Choroid plexus epithelial cell (primary cell): ENCODE measurements at regions not wholly inside any gene's neighbourhood (a gene's known extent, or its start where the extent isn't known, plus 50 kb on each side); places are given as distances from the start of the nearest gene placed in this dataset.
A peak's percentile ranks its signal among the peaks of the same experiment; 100 is the strongest.

ENCODE experiments used
- DNase-seq: peaks from one replicate; pipeline ENCODE4 v3.0.0-alpha.2; 2010; ENCODE audit warnings: low read depth
- H3K4me3 ChIP-seq: 2 replicates; pipeline ENCODE4 v1.5.1; 2011; ENCODE audit warnings: low read depth, mild to moderate bottlenecking, control low read depth, low read length, moderate library complexity
- TF ChIP-seq, protein P1 (sequence below): conservative IDR thresholded peaks from 2 replicates; pipeline ENCODE4 v1.5.1; 2011; ENCODE audit warnings: low read depth, mild to moderate bottlenecking, control low read depth, inconsistent platforms, low read length, moderate library complexity

DNA sequence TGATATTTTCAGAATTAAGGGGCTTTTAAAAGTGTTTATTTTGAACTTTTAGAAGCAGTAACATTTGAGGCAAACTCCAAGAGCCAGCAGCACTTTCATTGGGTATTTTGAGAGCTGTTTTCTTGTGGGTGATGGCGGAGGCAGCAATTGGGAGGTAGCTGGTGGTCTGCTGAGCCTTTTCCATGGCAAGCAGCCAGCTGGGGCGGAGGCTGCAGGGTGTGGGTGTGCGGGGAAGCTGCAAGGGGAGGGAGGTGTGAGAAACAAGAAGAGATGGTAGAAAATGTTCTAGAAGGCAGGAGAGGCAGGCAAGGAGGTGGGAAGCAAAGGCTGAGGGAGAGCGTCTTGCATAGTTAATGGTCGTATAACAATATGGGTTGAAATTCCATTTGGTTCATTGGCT, 223.4 kb upstream of the HTR2A start:
- TF ChIP-seq, protein P1, sequence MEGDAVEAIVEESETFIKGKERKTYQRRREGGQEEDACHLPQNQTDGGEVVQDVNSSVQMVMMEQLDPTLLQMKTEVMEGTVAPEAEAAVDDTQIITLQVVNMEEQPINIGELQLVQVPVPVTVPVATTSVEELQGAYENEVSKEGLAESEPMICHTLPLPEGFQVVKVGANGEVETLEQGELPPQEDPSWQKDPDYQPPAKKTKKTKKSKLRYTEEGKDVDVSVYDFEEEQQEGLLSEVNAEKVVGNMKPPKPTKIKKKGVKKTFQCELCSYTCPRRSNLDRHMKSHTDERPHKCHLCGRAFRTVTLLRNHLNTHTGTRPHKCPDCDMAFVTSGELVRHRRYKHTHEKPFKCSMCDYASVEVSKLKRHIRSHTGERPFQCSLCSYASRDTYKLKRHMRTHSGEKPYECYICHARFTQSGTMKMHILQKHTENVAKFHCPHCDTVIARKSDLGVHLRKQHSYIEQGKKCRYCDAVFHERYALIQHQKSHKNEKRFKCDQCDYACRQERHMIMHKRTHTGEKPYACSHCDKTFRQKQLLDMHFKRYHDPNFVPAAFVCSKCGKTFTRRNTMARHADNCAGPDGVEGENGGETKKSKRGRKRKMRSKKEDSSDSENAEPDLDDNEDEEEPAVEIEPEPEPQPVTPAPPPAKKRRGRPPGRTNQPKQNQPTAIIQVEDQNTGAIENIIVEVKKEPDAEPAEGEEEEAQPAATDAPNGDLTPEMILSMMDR, result no peak
- no peak overlapping the region for H3K4me3 ChIP-seq
- no peak for DNase-seq

DNA sequence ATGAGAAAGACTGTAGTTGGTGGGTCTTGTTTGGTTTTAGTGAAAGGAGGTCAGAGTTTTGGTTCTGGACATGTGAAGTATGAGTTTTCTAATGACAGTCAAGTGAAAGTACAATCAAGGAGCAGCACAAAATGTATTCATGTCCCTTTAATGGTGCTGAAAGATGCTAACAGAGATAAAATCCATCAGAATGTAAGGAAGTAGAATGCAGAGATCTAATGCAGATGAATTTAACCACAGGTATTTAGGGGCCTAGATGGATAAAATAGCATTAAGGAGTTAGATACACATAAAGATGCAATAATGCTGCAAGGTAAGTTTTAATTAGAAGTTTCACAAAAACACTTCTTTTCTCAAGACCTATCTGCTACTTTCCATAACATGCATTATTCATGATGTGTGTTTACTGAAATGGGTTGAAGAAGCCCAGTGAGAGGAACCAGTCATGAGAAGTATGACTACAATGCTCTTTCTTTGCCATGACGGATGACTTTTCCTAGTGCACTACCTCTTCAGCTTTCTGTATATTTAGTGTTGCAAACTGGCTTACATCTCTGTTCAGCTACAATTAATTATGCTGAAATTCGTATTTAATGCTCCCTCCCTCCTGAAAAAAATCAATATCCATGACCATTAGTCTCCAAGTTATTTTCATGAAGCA, 222.9 kb upstream of the HTR2A start:
- no peak for DNase-seq
- H3K4me3 ChIP-seq, result no peak overlapping the region
- TF ChIP-seq, protein P1, result no peak

DNA sequence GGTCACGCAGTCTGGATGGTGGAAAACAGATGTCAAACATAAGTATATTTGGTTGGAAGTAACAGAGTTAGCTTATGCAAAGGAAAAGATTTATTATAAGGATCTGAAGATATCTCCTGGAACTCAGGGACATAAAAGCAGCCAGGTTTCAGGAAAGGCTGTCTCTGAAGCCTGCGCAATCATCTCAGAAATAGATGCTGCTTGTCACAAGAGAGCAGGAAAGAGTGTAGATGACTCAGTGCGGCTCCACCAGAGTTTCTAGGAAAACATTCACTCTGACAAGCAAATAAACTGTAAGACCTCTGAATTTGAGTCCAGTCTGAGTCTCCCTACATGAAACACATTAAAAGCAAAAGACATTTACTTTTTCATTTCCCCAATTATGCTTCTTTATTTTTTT, 220.4 kb upstream of the HTR2A start:
- H3K4me3 ChIP-seq, result no peak overlapping the region
- TF ChIP-seq, protein P1, result no peak
- peak; percentile 76 for DNase-seq

DNA sequence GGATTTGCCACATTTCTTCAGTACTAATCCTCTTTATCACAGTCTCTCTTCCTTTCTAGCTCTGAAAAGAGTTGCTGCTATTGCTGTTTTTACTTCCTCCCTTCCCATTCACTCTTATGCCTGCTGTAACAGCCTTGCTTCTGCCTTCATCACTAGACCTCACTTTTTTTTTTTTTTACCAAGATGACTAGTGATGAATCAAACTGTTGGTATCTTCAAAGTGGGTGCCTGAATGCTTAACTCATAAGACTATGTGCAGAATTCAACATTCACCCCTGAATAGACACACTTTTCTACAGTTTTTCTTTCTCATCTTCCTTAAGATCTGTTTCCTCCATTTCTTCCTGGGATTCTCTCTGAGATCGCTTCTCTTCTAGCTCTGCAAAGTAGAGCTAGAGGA, 217.2 kb upstream of the HTR2A start:
- TF ChIP-seq, protein P1, result no peak
- no peak overlapping the region for H3K4me3 ChIP-seq
- peak; percentile 75 for DNase-seq

DNA sequence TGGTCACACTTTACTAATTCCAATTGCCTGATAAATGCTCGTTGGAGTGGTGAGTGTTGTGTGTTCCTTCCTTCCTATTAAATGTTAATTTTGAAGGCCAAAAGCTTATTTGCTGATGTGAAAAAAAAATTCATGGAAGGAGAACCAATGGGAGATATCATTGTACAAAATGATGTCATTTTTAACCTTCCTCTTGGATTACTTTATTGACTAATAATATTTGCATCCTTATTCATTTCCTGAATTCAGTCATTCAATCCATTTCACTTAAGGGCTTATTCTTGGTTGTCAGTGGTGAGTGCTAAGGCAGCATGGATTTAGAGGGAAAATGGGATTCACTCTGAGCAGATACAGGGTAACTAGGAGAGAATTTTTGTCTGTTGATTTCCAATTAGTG, 216.0 kb upstream of the HTR2A start:
- no peak for DNase-seq
- no peak overlapping the region for H3K4me3 ChIP-seq
- TF ChIP-seq, protein P1, result no peak

DNA sequence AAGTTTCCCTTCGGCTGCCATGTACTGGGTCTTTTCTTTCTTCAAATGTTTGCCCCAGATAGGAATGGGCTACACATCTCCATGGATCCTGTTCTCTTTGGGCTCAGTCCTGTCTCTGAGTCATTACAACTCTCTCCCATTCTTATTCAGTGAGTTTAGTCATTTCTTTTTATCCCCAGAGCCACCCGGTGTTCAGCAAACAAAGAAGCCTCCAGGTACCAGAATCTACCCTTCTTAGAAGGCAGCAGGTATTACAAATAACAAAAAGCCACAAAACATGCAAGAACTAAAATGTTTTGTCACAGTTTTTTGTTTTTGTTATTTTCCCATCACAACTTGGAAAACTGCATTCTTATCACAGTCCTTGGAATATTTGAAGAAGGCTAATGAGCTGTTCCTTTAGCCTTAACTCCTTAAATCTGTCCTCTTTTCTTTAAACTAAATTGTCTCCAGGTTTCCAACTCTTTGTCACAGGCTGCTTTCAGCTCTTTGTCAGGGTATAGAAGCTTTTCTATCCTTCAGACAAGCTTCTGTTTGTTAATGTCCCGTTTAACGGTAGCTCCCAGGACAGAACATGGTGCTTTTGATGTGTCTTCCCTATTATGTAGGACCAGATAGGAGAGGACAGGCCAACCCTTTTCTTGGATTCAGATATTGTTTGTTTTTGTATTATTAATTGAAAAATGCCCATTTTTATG, 215.5 kb upstream of the HTR2A start:
- H3K4me3 ChIP-seq, result no peak overlapping the region
- DNase-seq, result no peak
- TF ChIP-seq, protein P1, result no peak

DNA sequence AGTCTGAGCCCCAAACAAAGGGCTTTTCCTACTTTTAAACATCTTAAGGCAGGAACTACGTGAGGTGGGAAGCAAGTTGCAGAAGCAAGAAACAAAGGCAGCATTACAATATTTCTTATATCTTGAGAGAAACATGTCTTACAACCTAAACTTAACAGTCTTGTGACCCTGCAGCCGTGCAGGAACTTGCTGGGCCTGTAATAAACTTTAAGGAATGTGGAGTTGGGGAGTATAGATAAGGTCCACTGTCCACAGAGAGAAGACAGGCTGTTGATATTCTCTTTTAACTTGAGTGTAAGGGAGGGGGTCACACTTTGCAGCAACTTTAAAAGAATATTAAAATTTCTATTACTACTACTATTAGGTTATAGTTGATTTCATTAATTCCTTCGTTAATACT, 214.6 kb upstream of the HTR2A start:
- H3K4me3 ChIP-seq, result no peak overlapping the region
- TF ChIP-seq, protein P1, result no peak
- peak; percentile 53 for DNase-seq
